ENCODE measurements at regions not wholly inside any gene's neighbourhood (a gene's known extent, or its start where the extent isn't known, plus 50 kb on each side); places are given as distances from the start of the nearest gene placed in this dataset.

GRCh38 chrY:17430570-17431166 is 449.4 kb downstream of the CDY2B start:
- Histone ChIP-seq H3K4me3 (ENCODE audit: low read length) (no peak overlapping the region), H3K4me2 (ENCODE audit: low read length) (no peak overlapping the region), H3K9me3 (ENCODE audit: insufficient read depth, low read length) (no peaks in the 10 kb centered on the region), H3K36me3 (replicated peaks; ENCODE audit: low read depth, low read length) (no peaks in the 10 kb centered on the region), H4K20me1 (ENCODE audit: insufficient read depth, low read length) (no peaks in the 10 kb centered on the region), H3K9ac (ENCODE audit: low read length) (no peak overlapping the region), H3K27ac (ENCODE audit: low read length) (no peak overlapping the region), H3K79me2 (ENCODE audit: low read length) (no peaks in the 10 kb centered on the region), H3K4me1 (ENCODE audit: low read length) (no peaks in the 10 kb centered on the region), H2AFZ (ENCODE audit: low read depth, low read length) (no peak overlapping the region), H3K27me3 (ENCODE audit: low read depth, low read length) (no peaks in the 10 kb centered on the region)
- TF ChIP-seq CTCF (IDR thresholded peaks at IDR 0.05; ENCODE audit: low read depth, low read length) (peak; percentile 67), EZH2phosphoT487 (IDR thresholded peaks at IDR 0.05; ENCODE audit: low read depth) (no peak)

DNA sequence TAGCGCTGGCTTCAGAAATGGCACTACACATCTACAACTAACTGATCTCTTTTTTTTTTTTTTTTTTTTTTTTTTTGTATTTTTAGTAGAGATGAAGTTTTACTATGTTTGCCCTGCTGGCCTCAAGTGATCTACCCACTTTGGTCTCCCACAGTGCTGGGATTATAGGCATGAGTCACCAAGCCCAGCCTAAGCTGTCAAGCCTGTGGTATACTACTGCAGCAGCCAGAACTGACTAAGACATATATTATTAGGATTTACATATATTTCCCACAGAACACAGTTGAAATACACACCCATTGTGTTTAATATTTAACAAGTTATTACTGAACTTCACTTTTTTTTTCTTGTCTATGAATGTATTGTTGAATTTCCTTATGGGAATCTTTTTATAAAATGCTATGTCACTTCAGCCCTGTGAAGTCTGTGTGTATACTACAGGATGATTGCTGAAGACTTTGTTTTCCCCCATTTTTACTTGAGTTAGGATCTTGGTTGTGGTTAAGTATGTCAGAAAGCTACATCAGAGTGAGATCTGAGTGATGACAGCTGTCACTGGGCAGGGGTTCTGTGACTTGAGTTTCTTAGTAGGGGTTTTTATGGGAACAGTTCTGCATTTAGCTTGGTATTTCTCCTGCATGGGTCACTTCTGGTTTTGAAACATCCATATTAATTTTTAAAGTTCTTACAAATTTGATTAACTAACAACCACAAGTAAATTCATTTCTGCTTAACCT is 481.5 kb downstream of the CDY2B start:
- H3K9ac ChIP-seq (ENCODE audit: low read length): peak overlapping the region; percentile 48
- H3K79me2 ChIP-seq (ENCODE audit: low read length): no peaks in the 10 kb centered on the region
- H3K36me3 ChIP-seq (replicated peaks; ENCODE audit: low read depth, low read length): no peaks in the 10 kb centered on the region
- peaks cover 37% of the 10 kb centered on the region for H3K4me1 ChIP-seq (ENCODE audit: low read length)
- H3K27me3 ChIP-seq (ENCODE audit: low read depth, low read length): no peaks in the 10 kb centered on the region
- H2AFZ ChIP-seq (ENCODE audit: low read depth, low read length): peak overlapping the region; percentile 9
- peak overlapping the region; percentile 44 for H3K4me3 ChIP-seq (ENCODE audit: low read length)
- H3K4me2 ChIP-seq (ENCODE audit: low read length): peak overlapping the region; percentile 69
- no peaks in the 10 kb centered on the region for H3K9me3 ChIP-seq (ENCODE audit: insufficient read depth, low read length)
- H3K27ac ChIP-seq (ENCODE audit: low read length): peak overlapping the region; percentile 95
- no peak for TF ChIP-seq EZH2phosphoT487 (IDR thresholded peaks at IDR 0.05; ENCODE audit: low read depth)
- TF ChIP-seq CTCF (IDR thresholded peaks at IDR 0.05; ENCODE audit: low read depth, low read length): no peak
- H4K20me1 ChIP-seq (ENCODE audit: insufficient read depth, low read length): no peaks in the 10 kb centered on the region

- no peaks in the 10 kb centered on the region for H3K9me3 ChIP-seq (ENCODE audit: insufficient read depth, low read length)
- no peak overlapping the region for H2AFZ ChIP-seq (ENCODE audit: low read depth, low read length)
- no peaks in the 10 kb centered on the region for H3K36me3 ChIP-seq (replicated peaks; ENCODE audit: low read depth, low read length)
- H3K4me3 ChIP-seq (ENCODE audit: low read length): peak overlapping the region; percentile 27; the same call in 1 of the 2 replicates
- peak overlapping the region; percentile 95 for H3K27ac ChIP-seq (ENCODE audit: low read length)
- no peaks in the 10 kb centered on the region for H4K20me1 ChIP-seq (ENCODE audit: insufficient read depth, low read length)
- H3K9ac ChIP-seq (ENCODE audit: low read length): peak overlapping the region; percentile 46
- no peaks in the 10 kb centered on the region for H3K79me2 ChIP-seq (ENCODE audit: low read length)
- H3K27me3 ChIP-seq (ENCODE audit: low read depth, low read length): no peaks in the 10 kb centered on the region
- H3K4me1 ChIP-seq (ENCODE audit: low read length): peaks cover 37% of the 10 kb centered on the region
- H3K4me2 ChIP-seq (ENCODE audit: low read length): peak overlapping the region; percentile 69
- TF ChIP-seq EZH2phosphoT487 (IDR thresholded peaks at IDR 0.05; ENCODE audit: low read depth) (no peak), CTCF (IDR thresholded peaks at IDR 0.05; ENCODE audit: low read depth, low read length) (no peak)
Observed at GRCh38 chrY:17397659-17398058, 482.4 kb downstream of the CDY2B start.

GRCh38 chrY:17381431-17382070 is 498.5 kb downstream of the CDY2B start:
- no peaks in the 10 kb centered on the region for H4K20me1 ChIP-seq (ENCODE audit: insufficient read depth, low read length)
- no peak overlapping the region for H3K9ac ChIP-seq (ENCODE audit: low read length)
- H3K36me3 ChIP-seq (replicated peaks; ENCODE audit: low read depth, low read length): no peaks in the 10 kb centered on the region
- no peak overlapping the region for H3K4me3 ChIP-seq (ENCODE audit: low read length)
- no peak overlapping the region for H3K27ac ChIP-seq (ENCODE audit: low read length)
- H3K9me3 ChIP-seq (ENCODE audit: insufficient read depth, low read length): no peaks in the 10 kb centered on the region
- H3K79me2 ChIP-seq (ENCODE audit: low read length): no peaks in the 10 kb centered on the region
- H3K4me2 ChIP-seq (ENCODE audit: low read length): no peak overlapping the region
- H3K27me3 ChIP-seq (ENCODE audit: low read depth, low read length): no peaks in the 10 kb centered on the region
- H2AFZ ChIP-seq (ENCODE audit: low read depth, low read length): no peak overlapping the region
- no peak for TF ChIP-seq CTCF (IDR thresholded peaks at IDR 0.05; ENCODE audit: low read depth, low read length)
- TF ChIP-seq EZH2phosphoT487 (IDR thresholded peaks at IDR 0.05; ENCODE audit: low read depth): no peak
- peaks cover 4% of the 10 kb centered on the region for H3K4me1 ChIP-seq (ENCODE audit: low read length)

Measured in OCI-LY3 (cell line).